Activated CD4-positive, alpha-beta T cell treated with anti-CD3 and anti-CD28 coated beads, Interleukin-2, amount 50 U/mL, for 16 hours (primary cell): ENCODE measurements at regions not wholly inside any gene's neighbourhood (a gene's known extent, or its start where the extent isn't known, plus 50 kb on each side); places are given as distances from the start of the nearest gene placed in this dataset.
"Not testable (repeated sequence)": the region's sequence is repeated elsewhere in the genome, so short reads cannot be mapped to it uniquely, and the experiment has no call there.

Experiments
- DNase-seq: peaks from one replicate; pipeline ENCODE4 v3.0.0-alpha.2; 2020

DNA sequence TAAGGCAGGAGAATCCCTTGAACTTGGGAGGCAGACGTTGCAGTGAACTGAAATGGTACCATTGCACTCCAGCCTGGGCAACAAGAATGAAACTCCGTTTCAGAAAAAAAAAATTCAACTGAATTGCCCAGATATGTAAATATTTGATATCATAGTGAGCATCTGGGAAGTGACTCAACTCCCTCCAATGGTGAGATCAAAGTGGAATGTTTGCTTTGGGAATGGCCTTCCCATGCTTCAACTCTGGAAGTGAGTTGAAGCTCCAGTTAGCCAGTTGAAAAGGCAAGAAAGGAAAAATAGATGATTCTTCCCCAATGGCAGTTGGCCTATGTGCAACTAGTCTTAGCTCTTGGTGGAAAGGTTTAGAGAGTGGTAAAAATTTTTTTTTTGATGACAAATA, 131.6 kb upstream of the CMC1 start:
- DNase-seq: no peak

DNA sequence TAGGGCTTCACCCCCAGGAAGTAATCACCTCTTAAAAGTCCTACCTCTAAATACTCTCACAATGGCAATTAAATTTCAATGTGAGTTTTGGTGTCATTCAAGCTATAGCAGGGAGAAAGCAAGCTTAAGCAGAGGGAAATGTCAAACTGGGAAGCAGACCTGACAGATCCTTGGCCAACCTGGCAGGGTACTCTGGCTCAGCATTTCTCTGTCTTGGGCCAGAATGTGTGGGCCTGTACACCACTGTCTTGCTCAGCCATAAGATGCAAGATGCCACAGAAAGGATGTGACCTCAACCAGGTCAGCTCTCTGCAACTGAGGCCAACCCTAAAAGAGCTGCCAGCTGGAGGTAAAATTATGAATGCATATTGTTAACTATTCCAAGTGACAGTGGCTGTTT, 130.6 kb upstream of the CMC1 start:
- DNase-seq: no peak

DNA sequence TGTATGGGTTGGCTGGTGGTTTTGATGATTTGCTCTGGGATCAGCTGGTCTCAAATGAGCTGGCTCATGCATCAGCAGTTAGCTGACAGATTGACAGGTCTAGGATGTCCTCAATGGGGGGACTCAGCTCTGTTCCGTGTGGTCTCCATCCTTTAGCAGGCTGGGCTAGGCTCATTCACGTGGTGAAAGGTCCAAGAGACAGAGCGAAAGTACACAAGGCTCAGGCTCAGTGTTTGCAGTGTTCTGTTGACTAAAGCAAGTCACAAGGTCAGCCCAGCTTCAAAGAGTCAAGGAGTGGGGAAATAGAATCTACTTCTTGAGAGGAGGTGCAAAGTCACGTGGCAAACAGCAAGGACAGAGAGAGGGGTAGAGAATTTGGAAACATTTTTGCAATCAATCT, 126.5 kb upstream of the CMC1 start:
- no peak for DNase-seq

DNA sequence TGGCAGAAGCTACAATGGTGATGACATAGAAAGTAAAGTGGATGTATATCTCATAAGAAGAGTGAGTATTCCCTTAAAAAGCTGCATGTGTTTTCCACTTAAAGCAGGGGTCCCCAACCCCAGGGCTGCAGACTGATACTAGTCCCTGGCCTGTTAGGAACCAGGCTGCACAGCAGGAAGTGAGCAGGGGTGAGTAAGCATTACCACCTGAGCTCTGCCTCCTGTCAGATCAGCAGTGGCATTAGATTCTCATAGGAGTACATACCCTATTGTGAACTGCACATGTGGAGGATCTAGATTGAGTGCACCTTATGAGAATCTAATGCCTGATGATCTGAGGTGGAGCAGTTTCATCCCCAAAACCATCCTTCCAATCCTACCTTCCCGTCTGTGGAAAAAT, 126.1 kb upstream of the CMC1 start:
- no peak for DNase-seq

DNA sequence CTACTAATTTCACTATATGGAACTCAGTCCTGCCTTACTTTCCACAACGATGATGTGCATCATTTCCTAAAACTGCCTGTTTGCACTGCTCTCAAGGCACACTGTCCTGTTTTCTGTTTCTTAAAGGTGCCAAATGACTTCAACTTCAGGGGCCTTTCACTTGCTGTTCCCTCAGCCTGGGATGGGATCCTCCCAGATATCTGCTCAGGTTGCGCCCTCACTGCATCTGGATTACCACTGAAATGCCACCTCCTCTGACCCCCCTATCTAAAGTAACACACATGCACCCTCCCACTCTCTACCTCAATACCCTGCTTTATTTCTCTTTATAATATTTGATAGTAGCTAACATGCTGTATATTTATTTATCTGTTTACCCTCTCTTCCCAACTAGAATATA, 123.8 kb upstream of the CMC1 start:
- DNase-seq: no peak

DNA sequence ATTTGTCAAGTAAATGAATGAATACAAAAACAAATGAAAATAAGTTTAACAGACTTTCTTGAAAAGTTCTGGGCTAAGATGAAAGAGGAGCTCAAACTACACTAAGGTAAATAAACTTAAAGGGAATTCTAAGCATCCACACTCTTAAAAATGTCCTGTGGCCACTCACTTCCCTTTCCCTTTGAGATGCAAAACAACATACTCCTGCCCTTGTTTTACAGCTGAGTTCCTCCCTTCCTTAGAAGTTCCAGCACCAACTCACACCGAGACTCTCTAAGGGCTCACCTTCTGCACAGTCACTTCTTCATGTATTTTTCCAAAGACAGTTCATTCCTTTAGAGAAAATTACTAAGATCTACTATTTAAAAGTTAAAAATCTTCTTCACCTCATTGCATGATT, 123.3 kb upstream of the CMC1 start:
- DNase-seq: no peak

DNA sequence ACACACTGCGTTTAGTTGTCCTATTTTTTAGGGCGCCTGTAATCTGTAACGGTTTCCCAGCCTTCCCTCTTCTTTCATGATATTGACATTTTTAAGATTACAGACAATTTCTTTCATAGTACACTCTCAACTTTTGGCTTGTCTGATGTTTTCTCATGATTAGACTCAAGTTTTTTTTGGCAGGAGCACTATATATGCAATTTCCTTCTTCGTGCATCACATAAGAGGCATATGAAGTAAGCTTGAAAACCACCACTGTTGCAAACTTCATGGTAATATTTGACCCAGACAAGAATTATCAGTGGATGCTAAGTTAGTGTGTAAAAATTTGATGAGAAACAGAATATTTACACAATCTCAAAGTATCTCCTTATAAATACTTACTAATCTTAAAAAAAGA, 119.2 kb upstream of the CMC1 start:
- DNase-seq: no peak

DNA sequence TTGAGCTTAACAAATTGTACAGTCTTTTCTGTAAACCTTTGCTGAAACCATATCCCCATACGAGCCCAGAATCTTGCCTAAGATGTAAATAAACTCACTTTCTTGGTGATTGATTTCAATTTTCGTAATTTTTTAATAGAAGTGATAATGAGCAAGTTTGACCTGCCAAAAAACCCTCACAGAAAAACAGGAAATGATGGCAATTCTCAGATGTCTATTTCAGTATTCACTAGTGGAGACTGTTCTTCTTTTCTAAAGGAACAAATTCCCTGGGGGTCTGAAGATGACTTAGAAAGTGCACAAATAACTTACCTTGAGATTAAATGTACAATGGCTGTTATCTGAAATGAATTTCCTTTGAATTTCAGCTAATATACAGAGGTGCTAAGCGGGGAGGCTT, 116.5 kb upstream of the CMC1 start:
- no peak for DNase-seq

DNA sequence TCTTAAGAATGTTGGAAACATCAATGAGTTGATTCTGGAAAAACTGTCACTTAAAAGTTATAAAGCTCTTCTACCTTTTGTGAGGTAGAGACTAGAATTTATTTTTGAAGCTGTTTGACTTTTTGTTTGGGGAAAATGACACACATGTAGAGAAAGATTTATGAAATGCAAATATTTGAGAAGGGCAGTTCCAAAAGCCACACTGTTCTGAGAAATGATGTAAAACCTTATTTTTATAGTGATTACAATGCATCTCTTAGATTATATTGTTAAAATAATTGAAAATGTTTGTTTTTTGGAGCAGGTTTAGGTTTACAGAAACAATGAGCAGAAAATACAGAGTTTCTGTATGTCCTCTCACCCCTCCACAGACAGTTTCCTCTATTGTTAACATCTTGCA, 116.1 kb upstream of the CMC1 start:
- no peak for DNase-seq

DNA sequence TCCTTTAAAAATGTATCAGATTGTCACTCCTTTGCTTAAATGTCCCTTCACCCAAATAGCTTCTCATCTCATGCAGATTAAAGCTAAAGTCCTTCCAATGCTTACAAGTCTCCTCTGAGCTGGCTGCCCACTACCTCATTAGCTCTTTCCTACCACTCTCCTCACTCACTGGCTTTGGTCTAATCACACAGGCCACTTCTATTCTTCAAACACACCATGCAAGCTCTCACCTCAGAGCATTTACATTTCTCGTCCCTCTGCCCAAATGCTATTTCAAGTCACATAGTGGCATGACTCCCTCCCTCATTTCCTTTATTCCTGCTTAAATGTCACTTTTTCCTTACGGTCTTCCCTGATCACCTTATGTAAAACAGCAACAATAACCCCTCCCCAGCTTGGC, 110.6 kb upstream of the CMC1 start:
- no peak for DNase-seq

DNA sequence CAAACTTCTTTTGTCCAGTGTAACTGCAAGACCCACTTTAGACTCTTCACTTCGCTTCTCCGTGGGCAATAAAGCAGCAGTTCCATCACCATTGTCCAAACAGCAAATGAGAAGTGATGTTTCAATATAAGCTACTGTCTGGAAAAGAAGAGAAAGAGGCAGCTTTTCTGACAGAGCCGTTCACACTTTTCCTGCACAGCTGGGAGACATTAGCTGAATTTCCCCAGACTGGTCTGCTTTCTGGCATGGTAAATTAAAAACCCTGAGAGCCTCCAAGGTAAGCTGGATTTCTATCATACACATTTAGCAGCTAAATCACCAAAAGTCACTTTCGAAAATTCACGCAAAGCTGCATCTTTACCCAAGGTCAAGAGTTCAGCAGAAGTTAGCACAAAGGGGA, 108.5 kb upstream of the CMC1 start:
- DNase-seq: no peak

DNA sequence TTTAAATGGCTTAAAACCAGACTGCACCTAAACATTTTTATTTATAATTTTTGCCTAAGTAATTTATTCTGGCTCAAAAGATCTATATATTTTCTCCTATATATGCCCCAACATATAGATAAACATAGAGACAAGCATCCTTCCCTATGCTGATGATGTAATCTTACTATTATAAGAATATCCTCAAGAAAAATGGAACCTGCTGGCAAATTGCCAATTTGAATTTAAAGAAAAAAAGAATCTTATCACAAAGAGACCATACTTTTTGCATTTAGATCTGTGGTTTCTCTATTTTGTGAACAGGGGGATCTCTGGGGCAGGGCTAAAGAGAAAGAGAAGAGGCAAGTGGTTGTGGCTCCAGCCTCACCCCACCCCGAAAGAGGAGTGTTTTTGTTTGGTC, 107.2 kb upstream of the CMC1 start:
- no peak for DNase-seq

DNA sequence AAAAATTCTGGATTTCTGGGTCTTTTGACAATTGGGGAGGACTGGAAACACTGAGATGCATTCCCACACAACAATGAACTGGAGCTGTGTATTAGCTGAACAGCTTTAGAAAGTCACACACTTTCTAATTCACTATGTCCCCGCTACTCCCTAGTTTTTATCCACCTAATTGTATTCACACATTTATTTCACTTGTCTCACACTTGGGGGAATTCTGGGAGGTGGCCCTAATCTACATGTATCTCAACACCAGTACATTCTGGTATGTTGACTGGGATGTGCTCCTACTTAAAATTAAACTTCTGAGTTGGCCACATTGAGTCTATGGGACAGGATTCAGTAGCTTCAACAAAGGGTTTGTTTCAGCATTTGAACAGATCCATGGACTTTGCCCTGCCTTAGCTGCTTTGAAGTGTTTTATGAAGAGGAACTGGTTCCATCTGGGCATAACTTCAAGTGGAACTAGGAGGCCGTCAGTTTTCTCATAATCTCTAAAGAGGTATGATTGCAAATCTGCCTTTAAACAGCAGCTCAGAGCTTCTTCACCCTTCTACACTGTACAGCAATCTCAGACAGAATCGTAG, 106.5 kb upstream of the CMC1 start:
- no peak for DNase-seq

DNA sequence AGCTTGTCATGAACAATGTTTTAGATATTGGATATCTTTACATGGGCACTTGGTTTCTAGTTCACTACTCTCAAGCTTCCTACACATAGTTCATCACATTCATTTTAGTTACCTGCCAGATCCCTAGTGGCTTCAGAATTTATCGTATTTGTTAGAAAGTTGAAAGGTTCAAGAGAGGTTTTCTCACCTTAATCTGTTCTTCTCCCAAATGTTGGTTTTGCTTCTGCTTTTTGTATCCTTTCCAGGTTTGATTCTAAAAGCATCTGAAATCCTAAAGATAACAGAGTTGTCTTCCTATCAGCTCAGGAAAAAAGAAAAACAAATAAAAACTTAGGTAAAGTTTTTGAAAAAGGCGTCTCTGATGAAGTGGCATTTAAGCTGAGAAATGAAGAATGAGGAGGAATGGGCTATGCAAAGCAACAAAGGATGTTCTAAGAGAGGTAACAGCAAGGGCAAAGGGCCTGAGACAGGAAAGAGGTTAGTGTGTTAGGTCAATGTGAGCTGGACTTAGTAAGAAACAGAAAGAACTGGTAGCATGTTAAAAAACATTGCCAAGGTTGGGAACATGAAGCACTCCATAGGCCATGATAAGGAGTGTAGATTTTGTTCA, 104.7 kb upstream of the CMC1 start:
- no peak for DNase-seq

DNA sequence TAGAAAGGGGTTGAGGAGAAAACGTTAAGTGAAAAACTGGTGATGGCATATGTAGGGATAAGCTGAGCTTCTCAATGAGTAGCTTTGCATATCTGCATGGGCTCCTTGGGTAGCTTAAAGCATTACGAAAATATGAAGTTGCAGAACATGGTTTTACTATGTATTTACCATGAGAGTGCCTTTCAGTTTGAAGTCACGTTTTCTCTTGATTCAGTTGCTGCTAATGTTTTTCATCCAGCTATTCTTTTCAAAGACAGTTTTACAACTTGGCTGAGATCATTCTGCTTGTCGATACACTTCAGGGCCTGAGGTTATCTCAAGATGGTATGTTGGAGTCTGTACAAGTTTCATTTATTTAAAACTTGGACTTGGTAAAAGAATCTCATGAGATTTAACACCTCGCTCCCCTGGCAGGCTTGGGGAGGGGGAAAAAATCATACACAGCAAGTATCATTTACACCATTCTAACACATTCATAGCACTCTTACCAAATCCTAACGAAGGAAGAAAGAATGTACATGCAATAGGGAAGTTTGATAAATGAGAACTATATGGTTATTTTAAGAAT, 103.3 kb upstream of the CMC1 start:
- no peak for DNase-seq

DNA sequence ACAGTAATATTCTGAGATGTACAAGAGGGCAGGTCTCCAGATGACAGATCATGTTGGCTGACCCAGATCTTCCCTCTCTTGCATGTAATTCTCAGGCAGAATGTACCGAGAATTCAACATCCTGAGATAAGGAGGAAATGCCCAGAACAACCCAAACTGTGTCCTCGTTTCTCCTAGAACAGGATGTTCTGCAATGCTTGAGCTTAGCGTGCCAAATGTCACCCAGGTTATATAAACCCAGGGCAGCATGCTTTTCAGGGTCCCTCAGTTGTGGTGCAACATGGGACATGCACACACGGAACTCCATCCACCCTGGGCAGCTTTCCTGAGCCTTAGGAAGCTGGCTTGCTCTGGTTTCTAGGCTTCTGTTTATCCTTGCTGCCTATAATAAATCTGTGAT, 102.1 kb upstream of the CMC1 start:
- DNase-seq: no peak

DNA sequence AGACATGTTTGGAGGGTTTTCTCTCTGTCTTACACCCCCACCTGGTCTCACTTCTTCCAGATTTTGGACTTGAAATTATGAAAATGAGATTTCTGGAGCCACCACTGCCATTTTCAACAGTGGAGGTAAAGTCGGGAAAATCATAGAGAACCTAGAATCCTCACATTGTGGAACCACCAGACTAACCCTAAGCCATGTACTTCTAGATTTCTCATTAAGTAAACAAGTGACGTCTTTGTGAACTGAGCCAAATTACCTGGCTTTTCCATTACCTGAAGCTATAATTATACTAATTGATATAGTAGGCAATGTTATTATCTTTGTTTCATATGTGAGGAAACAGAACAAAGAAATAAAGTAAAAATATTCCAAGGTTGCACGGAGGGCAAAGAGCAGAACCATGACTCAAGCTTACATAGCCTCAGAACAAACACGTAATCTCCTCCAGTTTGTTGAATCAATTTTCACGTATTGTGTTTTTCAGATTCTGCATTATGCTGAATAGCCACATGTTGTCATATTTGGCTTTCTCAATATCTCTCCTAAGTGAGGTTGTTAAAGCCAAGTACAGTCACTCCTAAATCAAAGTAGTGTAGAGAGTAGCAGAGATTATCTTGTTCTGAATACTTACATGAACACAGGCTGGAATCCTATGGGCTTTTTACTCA, 101.3 kb upstream of the CMC1 start:
- no peak for DNase-seq

DNA sequence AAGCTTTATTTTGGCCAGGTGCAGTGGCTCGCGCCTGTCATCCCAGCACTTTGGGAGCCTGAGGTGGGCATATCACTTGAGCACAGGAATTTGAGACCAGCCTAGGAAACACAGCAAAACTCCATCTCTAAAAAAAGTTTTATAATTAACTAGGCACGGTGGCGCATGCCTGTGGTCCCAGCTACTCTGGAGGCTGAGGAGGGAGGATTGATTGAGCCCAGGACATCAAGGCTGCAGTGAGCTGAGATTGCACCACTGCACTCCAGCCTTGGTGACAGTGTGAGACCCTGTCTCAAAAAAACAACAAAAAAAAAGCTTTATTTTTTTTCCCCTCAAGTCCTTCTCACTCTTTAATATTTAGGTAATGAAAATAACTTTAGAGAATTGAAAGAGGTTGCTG, 100.8 kb upstream of the CMC1 start:
- no peak for DNase-seq

DNA sequence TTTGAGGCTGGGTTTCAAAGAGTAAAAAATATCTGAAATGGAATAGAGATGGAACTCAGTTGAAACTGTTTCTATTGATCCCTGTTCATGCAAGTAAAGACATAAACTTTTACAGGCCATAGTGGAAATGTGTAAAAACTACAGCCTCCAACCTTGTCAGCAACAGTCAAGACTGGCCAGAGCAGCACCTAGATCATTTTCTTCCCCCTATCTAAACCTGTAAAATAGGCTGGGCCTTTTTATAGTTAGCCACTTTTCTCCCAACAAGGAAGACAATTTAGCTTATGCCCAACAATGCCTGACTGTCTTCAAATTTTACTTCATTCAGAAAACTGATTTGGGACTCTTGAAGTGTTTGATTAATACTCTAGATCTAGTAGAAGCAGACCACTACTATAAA, 91.5 kb upstream of the CMC1 start:
- DNase-seq: no peak

DNA sequence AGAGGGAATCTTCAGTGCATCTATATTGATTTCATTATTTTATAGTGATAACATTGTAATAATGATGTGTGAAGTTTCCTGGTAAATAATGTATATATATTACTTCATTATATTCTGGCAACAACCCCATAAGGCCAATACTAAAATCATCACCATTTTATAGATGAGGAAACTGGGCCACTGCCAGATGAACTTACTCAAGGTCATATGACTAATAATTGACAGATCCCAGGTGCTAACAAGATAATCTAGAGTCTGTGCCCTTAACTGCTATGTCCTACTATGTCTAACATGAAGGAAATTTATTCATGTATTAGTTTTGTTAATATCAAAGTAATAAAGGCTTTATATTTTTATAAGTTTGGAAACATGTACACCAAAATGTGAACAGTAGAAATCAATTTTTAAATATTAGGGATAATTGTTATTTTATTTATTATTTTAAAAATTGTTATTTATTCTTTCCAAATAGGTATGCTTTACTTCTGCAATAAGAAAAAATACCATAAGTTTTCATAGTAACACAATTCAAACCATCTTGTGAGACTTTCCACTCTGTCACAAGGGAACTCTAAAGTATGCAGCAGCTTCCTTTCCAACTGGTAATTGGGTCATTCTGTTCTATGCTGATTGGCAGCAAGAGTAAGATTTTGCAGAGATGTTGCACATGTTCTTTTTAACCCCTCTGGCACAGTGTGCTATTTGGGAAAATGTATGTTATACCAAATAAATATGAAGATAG, 90.8 kb upstream of the CMC1 start:
- no peak for DNase-seq

DNA sequence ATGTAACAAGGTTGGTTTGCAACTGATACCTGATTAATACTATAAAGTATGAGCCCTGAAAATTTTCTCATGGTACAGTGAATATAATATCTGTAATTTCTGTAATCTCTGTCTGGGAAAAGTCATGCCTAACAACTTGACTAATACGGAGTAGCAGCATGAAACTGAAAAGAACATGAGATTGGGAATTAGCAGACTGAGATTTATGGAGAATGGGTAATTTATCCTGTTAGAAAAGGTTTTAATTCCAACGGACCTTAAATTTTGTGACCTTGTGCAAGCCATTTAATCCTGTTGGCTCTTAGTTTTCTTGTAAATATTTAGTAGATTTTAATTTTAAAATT, 90.2 kb upstream of the CMC1 start:
- no peak for DNase-seq

DNA sequence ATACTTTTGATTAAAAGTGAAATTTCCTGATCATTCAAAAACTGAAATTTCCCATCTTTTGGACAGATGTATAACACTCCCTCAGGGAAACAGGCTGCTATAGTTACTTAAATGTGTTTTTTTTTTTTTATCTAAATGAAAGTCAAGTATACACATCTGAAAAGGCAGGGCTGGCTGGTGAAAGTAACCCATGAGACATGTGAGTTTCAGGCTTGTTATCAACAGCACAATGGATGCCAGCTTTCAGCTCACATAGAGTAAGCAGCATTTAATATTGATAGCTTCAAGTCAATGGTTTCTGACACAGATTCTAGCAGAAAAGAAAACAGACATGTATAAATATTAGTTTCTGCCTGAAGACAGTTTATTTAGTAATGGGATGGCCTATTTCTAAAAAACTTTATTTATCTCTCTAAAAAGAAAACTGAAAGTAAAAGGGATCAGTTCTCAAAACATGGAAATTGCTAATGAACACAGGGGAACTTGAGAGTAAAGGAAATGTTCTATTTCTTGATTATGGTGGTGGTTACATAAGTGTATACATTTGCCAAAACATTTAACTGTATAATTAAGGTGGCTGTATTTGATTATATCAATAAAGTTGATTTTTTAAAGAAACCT, 89.7 kb upstream of the CMC1 start:
- no peak for DNase-seq

DNA sequence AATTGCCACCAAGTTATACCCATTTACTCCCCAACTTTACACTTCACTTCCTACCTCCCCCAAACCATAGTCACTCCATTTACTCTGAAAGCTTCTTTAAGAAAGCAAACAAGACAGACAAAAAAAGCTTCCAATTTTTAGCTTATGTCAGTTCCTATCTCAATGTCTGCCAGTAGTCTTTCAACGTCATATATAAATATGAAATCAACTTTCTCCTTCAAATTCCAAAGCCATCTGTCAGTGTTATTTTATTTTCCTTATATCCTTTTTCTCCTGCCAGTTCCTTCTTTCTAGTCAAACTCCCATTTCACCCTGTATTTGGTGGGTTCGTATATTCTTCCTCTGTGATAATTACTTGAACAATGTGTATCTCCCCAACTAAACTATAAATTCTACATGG, 85.8 kb upstream of the CMC1 start:
- DNase-seq: no peak

DNA sequence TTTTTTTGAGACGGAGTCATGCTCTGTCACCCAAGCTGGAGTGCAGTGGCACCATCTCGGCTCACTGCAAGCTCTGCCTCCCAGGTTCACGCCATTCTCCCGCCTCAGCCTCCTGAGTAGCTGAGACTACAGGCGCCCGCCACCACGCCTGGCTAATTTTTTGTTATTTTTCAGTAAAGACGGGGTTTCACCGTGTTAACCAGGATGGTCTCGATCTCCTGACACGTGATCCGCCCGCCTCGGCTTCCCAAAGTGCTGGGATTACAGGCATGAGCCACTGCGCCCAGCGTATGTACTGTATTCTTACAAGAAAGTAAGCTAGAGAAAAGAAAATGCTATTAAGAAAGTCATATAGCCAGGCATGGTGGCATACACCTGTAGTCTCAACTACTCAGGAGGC, 84.8 kb upstream of the CMC1 start:
- DNase-seq: not testable (repeated sequence)
